ENCODE measurements at regions not wholly inside any gene's neighbourhood (a gene's known extent, or its start where the extent isn't known, plus 50 kb on each side); places are given as distances from the start of the nearest gene placed in this dataset.

DNA sequence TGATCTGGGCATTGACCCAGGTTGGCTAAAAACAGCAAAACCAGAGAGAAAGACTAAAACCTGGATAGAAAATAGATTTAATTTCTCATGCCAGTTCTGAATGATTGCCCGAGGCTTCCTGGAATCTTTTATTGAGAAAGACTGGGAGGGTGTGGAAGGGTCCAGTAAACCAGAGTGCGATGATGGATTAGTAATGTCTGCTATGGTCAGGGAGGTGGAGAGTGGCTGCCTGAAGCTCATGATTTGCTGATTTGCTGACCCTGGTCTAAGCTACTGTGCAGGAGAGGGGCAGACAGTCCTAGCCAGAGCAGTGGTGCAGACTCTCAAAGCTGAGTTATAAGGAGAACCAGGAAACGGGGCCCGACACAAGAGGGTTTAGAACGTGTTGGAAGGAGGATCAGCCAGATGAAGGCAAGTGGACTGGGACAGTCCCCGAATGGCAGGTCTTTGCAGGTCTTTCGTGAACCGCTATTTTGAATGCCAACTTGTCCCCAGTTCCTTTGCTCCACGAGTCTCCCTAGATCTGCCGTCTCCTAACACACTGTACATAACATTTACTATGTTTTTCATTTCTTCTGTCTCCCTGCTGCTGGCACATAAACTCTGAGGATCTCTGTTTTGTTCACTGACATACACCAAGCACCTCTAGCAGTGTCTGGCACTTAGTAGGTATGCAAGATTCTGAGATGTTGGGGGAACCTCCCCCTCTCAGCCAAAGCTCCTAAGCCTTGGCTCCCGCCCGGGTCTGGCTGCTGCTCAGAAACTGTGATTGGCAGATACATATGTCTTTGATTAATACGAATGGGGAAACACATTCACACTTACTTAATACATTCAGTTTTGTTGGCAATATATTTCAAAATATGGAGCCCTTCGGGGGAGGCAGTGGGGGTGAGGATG is 237.3 kb upstream of the TNRC6C start:
- DNase-seq: no peak

DNA sequence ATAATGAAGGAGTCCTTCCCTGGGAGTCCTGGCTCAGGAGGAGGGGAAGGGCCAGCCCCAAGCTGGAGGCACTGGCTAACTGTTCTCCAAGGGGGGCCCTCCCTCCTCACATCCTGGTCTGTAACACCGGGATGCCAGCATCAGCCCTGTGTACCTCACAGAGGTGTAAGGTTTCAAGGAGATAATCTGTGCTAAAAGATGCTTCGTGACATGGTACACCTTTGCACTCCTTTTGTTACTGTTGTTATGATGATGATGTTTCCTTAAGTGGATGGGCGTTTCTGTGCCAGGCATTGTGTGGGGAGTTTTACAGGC is 236.7 kb upstream of the TNRC6C start:
- no peak for DNase-seq

DNA sequence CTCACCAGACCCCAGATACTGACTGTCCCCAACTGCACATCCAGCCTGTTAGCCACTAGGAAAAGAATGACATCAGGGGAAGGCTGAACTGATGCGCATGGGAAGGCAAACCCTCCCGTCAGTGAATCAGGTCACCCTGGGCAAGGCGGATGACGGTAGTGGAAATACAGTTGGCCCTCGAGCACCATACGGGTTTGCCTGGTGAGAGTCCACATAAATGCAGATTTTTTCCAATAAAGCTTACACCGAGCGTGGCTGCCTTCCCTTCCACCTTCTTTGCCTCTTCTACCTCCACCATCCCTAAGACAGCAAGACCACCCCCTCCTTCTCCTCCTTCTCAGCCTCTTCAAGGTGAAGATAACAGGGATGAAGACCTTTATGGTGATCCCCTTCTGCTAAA is 236.1 kb upstream of the TNRC6C start:
- DNase-seq: no peak

DNA sequence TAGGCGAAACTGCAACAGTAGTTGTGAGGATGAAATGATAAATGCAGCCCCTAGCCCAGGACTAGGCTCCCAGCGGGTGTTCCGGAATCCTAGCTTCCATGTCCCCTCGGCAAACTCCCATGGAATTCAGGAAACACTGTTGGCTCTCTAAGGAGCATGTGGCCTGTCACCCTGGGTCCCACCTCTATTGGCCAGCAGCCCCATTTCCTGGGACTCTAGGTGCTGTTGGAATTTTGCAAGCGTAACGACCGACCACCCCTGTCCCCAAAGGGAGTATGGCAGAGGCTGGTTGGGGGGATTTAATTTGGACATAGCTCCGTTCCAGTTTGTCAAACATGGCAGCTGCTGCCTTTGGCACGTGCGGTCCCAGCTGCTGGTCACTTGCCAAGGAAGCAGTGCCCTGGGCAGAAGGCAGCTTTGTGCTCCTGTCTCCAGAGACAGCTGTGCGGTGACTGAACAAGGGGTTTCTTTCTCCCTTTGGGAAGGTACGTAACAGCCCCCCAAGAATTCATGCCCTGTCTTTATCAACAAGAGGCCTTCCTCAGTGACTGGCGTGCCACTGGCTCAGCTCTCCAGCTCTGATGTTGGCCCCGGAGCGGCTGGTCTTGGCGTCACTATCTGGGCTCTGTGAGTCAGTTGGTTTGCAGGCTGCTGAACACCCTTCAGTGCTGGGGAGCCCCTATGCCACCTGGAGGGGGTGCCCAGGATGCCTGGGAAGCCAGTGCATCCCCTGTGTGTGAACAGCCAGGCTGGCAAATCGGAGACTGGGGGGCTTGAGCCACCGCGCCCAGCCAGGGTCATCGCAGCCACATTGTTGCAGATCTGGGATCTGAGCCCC is 235.2 kb upstream of the TNRC6C start:
- DNase-seq: no peak

DNA sequence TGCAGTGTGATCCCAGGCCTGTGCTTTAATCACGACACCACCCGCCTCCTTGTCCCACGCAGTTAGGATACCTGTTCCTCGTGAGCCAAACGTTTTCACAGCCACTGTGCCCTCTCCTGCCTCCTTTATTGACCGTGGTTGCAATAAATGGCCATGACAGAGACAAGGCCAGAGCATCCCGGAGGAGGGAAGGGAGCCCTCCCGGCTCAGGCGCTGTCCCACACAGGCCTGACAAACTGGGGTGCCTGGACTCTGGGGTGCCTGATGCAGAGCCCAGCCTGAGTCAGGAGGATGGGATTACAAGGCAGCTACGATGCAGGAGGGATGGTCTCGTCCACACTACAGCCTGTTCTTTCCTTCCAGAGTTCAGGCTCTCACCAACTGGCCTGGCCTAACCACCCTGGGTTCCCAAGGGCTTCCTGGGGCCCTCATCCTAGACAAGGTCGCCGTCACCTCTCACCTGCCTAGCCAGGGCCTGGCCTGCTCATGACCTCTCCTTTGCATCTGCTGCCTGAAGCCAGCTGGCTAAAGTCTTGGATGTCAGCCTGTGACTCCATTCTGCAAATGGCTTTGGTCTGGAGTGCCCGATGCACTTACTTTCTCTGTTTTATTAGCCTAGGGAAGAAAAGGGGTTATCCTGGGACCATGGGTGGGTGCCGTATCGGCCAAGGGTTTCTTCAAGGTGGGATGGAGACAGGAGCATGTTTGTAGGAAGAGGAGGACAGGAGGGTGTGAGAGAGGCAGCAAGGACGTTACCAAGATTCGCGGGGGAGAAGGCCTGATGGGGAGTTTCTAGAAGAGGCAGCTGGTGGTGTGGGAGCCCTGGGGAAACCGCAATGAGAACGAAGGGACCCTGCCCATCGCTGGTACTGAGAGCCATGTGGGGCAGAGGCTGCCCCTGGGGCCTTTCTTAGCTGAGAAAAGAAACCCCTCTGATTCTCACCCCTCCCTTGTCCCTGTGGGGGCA is 234.3 kb upstream of the TNRC6C start:
- no peak for DNase-seq

DNA sequence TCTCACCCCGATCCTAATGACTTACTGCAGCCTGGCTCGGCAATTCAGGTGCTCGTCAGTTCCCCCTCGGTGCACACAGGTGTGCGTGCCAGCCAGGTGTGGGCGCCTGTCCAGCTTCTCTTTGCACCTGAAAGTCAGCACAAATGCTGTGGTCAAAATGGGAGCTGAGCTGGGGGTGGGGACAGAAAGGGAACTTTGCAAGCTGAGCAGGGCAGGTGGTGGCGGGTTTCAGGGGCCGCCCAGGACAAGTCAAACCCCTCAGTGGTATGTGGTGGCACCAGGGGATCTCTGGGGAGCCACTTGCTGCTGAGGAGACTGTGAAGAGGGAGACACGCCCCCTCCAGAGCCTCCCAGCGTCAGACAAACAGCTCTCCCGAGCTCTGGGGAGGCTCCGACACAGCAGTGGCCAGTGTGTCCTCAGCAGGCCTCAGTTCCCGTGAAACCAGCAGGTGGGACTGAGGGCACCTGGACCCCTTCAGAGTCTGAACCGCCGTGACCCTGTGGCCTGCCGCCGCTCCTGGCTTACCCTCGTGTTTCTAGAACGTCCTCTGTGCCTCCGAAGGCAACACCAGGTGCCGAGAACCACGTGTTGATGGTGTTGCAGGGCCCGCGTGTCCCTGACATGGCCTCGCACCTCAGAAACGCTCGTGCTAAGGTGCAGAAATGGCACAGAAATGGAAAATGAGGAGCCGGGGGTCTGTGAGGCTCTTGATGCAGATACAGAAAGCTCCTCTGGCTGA is 233.5 kb upstream of the TNRC6C start:
- no peak for DNase-seq

DNA sequence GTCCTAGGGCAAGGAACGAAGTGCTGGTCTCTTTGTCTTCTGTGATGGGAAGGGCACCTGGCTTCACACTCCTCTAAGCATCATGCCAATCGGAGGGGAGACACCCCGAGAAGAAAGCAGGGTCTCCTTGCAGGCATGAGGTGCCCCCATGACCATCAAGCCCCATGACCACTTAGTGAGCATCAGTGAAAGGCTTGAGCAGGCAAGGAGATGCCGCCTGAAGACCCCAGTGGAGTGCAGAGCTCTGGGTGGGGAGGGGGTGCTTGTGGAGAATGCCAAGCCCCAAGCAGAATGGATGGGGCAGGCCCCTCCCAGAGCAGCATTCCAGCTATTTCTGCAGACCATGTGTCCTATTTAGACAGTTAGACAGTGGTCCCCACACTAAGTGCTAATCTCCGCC is 232.7 kb upstream of the TNRC6C start:
- DNase-seq: no peak

DNA sequence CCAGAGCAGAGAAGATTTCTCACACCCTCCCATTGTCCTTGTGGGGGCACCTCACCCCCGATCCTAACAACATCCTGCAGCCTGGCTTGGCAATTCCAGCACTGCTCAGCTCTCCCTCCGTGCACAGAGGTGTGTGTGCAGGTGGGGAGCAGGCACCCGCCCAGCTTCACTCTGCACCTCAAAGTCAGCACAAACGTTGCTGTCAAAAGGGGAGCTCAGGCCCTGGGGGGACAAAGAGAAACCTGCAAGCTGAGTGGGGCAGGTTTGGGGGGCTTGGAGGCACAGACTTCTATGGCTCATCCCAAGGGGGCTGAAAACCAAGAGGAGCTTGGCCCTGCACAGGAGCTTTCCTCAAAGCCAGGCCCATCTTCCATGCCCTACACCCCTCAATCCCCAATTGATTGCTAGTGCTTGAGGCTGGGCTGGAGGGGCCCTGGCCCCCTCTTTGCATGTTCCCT is 231.9 kb upstream of the TNRC6C start:
- DNase-seq: no peak

DNA sequence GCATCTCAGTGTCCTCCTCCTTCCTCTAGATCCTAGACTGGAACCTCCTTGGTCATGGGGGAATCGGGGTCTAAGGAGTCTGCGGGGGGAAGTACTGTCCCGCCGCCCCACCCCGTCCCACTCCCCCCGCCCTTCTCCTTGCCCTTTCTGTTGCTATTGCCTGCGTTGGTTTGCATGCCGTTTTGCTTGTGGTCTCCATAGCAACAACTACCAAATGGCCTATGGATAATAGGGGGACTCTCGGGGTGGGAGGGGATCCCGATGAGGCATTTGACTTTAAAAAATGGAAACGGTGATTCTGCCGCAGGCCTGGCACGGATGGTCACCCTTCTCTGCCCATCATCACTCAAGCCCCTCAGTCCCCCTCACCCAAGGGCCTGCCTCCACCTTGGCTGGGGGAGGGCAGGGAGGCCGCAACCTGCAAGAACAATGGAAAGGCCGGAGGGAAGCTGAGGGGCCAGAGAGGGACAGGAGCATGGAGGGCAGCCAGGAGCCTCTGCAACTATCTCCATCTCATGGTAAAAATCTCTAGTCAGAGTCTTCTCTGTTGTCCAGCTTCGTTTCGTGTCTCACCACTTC is 231.4 kb upstream of the TNRC6C start:
- no peak for DNase-seq

DNA sequence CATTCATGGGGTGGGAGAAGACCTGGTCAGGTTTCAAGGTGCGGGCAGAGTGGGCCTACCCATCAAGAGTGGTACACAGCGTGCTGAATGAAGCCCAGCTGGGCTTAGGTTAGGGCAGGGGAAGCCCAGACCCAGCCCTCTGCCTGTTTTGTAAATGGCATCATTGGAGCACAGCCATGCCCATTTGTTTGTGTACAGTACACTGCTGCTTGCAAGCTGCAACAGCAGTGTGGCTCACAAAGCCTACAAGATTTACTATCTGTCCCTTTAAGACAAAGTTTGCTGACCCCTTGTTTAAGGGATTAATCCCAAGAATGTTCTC is 230.1 kb upstream of the TNRC6C start:
- no peak for DNase-seq

DNA sequence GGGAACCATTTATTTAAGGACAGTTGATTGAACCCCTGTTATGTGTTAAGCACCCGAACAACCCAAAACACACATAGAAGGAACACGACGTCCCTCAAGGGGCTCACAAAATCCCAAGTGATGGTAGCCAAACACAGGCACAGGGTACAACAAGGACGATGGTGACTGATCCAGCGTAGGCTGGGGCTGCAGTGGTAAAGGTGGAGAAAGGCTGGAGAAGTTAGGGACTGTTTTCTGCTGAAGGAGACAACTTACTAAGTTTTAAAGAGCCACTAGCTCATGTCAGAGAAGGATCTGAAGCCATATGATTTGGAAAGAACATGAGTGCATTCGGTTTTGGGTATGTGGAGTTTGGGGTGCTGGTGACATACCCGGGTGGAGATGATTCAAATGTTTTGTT is 229.6 kb upstream of the TNRC6C start:
- no peak for DNase-seq

DNA sequence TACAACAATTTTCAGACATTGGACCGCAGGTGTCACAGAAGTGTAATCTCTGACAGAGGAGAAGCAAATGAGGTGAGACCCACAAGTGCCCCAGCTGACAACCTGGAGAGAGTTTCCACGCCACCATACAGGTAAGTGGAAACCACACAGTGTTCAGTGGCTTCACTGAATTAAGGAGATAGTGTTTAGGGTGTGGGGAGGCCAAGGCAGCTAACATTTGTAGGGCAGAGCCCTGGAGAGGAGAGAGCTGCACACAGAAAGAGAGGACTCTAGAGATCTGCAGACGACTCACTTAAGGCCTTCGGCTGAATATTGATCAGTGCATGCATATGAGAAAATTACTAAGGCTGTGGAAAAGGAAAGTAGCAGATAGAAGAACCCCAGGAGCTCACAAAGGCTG is 228.9 kb upstream of the TNRC6C start:
- DNase-seq: no peak

DNA sequence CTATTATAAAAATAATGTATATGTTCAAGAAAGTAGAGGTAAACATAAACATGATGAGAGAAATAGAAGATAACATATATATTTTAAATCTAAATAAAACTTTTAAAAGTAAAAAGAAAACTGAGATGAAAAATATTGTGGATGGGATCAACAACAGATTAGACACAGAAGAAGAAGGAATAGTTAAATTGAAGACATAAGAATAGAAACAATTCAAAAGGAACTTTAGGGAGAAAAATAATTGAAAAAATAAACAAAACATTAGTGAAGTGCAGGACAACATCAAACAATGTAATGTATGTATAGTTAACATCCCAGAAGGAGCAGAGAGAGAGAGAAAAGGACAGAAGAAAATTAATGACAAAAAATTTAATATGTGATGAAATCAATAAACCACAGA is 228.1 kb upstream of the TNRC6C start:
- no peak for DNase-seq

DNA sequence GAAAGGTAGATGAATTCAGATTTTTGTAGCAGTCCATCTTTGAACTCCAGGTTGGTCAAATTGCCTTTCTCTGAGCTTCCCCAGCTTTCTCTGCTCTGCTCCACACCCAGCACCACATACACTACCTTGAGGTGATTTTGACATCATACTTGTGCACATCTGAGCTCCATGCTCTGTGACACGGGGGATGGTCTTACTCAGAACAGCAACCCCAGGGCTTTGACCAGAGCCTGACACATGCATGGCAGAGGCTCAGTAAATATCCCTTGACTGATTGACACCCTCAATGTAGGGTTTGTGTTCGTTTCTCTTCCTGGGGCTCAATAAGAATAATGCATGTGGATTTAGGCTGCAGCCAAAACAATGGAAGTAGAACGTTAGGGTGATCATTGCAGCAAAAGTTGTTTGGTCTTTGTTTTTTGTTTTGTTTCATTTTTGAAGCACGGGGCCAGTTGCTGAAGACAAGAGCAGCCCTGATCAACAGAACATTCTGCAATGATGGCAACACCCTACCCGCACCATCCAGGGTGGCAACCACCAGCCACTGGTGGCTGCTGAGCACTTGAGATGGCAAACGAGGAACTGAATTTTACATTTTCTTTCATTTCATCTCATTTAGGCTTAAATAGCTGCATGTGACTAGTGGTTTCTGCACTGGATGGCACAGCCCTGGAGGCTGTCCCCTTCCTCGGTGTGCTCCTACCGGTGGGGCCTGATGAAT is 224.8 kb upstream of the TNRC6C start:
- no peak for DNase-seq

DNA sequence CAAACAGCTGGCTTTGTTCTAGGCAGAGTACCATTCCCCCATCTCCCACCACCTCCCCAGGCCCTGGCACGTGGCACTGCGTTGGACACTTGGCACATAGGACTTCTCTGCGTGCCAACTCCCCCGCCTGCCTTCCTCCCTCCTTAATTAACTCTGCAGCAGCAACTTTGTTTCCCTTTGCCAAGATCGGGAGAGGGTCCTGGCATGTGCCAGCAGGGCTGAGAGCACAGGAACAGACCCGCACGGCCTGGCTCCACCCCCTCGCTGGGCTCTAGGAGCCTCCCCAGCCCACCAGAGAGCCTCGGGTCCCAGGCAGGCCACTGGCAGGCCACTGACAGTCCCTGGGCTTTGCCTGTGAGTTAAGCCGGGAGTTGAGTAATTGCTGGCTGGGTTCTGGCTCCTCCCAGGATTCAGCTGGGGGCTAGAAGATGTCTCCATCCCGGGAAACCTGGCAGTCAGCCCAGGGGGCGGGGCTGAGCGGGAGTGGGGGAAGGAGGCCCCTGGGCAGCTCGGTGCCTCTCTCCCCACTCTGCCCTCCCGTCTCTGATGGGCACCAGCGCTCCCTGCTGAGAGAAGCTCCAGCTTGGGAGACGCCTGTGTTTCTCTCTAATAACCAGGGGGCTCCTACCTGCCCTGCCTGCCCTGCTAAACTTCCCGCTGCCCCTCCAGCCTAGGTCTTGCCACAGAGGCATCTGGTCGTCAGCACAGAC is 224.0 kb upstream of the TNRC6C start:
- no peak for DNase-seq

DNA sequence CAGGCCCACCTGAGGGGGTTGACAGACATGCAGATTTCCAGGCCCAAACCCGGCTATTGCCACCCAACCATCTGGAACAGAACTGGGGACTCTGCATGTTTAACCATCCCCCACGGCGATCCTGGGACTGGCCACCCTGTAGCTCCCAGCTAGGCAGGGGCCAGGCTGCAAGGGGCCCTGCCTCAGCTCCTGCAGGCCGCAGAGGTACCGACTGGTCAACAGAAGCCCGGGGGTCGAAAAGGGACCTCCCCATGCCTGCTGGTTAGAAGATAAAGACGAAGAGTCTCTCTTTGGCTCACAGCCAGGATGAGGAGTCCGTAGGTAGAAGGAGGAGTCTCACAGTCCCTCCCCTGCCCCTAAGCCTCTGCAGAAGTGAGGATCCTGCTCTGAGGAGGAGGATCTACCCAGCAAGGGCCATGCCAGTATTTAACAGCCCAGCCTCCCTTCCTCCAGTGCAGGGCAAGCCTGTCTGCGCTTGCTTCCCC is 223.4 kb upstream of the TNRC6C start:
- no peak for DNase-seq

DNA sequence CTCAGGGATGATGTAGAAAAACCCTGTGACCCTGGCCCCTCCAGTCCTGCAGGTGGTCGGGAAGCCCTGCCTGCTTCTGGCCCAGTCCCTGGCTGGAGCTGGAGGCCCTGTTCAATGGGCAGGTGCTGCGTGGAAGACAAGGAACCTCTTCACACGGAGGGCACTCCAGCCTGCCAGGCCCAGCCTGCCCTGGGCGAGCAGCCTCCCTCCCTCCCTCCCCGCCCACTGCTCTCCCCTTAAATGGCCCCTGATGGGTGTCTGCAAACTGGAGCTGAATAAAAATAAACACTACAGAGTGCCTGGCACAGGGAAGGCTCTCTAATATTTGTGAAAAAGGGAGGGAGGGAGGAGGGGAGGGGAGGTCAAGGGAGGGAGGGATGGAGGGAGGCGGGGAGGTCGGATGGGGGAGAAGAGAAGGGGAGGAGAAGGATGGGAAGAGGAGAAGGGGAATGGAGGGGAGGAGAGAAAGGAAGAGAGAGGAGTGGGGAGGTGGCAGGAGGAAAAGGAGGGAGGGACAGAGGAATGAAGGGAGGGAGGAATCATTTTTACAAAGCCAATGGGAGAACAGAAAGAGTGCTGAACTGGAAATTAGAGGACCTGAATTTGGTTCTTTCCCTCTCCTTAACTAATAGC is 222.8 kb upstream of the TNRC6C start:
- no peak for DNase-seq

DNA sequence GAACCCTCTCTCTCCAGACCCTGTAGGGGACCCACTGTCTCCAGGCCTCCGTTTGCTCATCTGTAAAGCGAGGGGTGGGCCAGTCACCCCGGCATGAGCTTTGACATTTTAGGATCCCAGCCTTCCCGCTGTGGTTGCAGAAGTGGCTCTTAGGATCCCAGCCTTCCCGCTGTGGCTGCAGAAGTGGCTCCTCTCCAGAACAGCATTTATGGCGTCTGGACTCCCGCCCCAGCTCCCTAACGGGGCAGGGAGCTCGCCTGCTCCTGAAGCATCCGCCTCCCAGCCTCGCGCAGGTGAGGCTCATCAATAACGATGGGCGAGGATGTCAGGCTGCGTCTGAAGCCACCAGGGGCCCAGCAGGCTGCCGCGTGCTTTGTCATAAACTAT is 222.3 kb upstream of the TNRC6C start:
- no peak for DNase-seq

DNA sequence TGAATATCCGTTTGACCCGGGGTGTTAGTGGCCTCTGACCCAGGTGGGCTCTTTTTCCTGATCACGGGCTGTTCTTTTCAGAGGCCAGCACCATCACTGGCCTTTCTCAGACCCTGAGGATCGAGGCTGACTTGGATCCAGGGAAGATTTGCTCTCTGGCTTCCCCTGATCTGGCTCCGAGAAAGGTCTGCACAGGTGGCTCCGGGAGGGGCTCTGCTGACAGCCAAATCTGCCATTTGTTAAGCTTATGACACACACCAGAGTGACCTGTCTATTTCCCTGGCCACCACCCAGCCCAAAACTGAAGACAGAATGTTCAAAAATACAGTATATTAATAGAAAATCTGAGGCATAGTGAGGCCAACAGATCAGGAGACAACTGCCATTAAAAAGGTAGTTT is 221.8 kb upstream of the TNRC6C start:
- no peak for DNase-seq
